Ishikawa (cell line): ENCODE measurements at regions not wholly inside any gene's neighbourhood (a gene's known extent, or its start where the extent isn't known, plus 50 kb on each side); places are given as distances from the start of the nearest gene placed in this dataset.

Experiments
- CEBPB ChIP-seq: IDR thresholded peaks from 2 replicates; pipeline ENCODE4 v1.6.1; 2012
- CREB1 ChIP-seq: IDR thresholded peaks from 2 replicates; pipeline ENCODE4 v1.6.1; 2012; ENCODE audit warnings: low read depth
- EGR1 ChIP-seq: IDR thresholded peaks from 2 replicates; pipeline ENCODE4 v1.6.1; 2012
- EP300 ChIP-seq: IDR thresholded peaks from 2 replicates; pipeline ENCODE4 v1.6.1; 2012; ENCODE audit warnings: borderline replicate concordance
- FOXM1 ChIP-seq: IDR thresholded peaks from 2 replicates; pipeline ENCODE4 v1.6.1; 2012; ENCODE audit warnings: low read depth, borderline replicate concordance
- TCF12 ChIP-seq: IDR thresholded peaks from 2 replicates; pipeline ENCODE4 v1.6.1; 2012; ENCODE audit warnings: low read depth
- YY1 ChIP-seq: IDR thresholded peaks from 2 replicates; pipeline ENCODE4 v1.6.1; 2012; ENCODE audit warnings: low read depth
- ZBTB7A ChIP-seq: IDR thresholded peaks from 2 replicates; pipeline ENCODE4 v1.6.1; 2012; ENCODE audit warnings: low read depth
- TF ChIP-seq, protein P1 (sequence below): IDR thresholded peaks from 2 replicates; pipeline ENCODE4 v1.6.1; 2012

DNA sequence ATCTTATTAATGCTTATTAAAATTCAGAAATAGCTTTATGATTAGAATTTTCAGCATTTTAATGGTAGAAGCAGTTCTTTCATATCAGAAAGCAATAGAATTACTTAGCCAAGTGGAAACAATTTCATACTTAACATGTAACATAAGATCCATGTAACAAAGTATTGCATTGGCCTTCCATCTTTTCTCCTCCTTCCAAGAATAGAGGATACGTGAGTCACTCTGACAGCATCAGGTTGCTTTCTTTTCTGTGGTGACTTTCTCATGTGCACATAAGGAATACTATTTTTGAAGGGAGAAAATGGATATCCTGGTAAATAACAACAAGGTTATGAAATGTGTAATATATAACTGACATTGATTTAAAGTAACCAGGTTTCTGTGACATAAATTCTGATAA is 272.2 kb downstream of the ANXA1 start:
- TF ChIP-seq FOXM1 (no peak), EGR1 (no peak), CEBPB (no peak), CREB1 (no peak), TCF12 (no peak), ZBTB7A (no peak), EP300 (no peak), YY1 (no peak)
- TF ChIP-seq, protein P1, sequence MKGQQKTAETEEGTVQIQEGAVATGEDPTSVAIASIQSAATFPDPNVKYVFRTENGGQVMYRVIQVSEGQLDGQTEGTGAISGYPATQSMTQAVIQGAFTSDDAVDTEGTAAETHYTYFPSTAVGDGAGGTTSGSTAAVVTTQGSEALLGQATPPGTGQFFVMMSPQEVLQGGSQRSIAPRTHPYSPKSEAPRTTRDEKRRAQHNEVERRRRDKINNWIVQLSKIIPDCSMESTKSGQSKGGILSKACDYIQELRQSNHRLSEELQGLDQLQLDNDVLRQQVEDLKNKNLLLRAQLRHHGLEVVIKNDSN, result no peak
